ENCODE measurements at regions not wholly inside any gene's neighbourhood (a gene's known extent, or its start where the extent isn't known, plus 50 kb on each side); places are given as distances from the start of the nearest gene placed in this dataset.

- H3K4me1 ChIP-seq (ENCODE audit: control insufficient read depth, insufficient read depth, low read depth, low read length): no peaks in the 10 kb centered on the region
- H3K4me3 ChIP-seq (ENCODE audit: insufficient read depth in 1 of 2, low read depth in 1 of 2, low read length in 2 of 2): no peak overlapping the region
- H3K4ac ChIP-seq (ENCODE audit: low read depth in 1 of 2, low read length in 2 of 2): no peak overlapping the region
- H3K79me1 ChIP-seq (replicated peaks; ENCODE audit: low read length, poor library complexity, severe bottlenecking): no peaks in the 10 kb centered on the region
- H3K27ac ChIP-seq (ENCODE audit: low read length, poor library complexity, severe bottlenecking): no peak overlapping the region
- H3K23ac ChIP-seq (ENCODE audit: low read length in 2 of 2): no peak overlapping the region
- no peaks in the 10 kb centered on the region for H3K27me3 ChIP-seq (ENCODE audit: control insufficient read depth in 1 of 2, insufficient read depth in 1 of 2, low read length in 2 of 2)
- H2BK12ac ChIP-seq (ENCODE audit: low read length in 2 of 2): no peak overlapping the region
- H3K14ac ChIP-seq (ENCODE audit: low read length in 2 of 2): no peak overlapping the region
- H2BK120ac ChIP-seq (ENCODE audit: low read depth, low read length): no peak overlapping the region
- no peaks in the 10 kb centered on the region for H3K9me3 ChIP-seq (ENCODE audit: control insufficient read depth, low read length)
- H4K91ac ChIP-seq (ENCODE audit: low read length): no peak overlapping the region
- no peak overlapping the region for H2BK5ac ChIP-seq (ENCODE audit: low read depth, low read length, poor library complexity, severe bottlenecking)
- H3K9ac ChIP-seq (ENCODE audit: low read length): no peak overlapping the region
- no peak overlapping the region for H2BK15ac ChIP-seq (ENCODE audit: low read depth, poor library complexity, severe bottlenecking)
- DNase-seq: no peak
- H2AFZ ChIP-seq (ENCODE audit: low read depth, low read length): no peak overlapping the region
- WGBS: 67% methylated on average over 1 of the region's 2 CpGs
- no peak overlapping the region for H3K4me2 ChIP-seq (ENCODE audit: low read length, poor library complexity, severe bottlenecking)
- H3K36me3 ChIP-seq (ENCODE audit: control insufficient read depth in 1 of 2, insufficient read depth in 2 of 2, low read depth in 1 of 2, low read length in 2 of 2): no peaks in the 10 kb centered on the region
- no peak overlapping the region for H4K8ac ChIP-seq (ENCODE audit: low read length)
- H2AK5ac ChIP-seq (ENCODE audit: low read length, severe bottlenecking): no peak overlapping the region
- H3K18ac ChIP-seq (ENCODE audit: low read depth in 1 of 2, low read length in 2 of 2): no peak overlapping the region
These were observed 354.1 kb upstream of the C1orf87 start for GRCh38 chr1:60427701-60428100.

- H2BK12ac ChIP-seq (ENCODE audit: low read length in 2 of 2): no peak overlapping the region
- WGBS: 67% methylated on average over 4 of the region's 4 CpGs
- H2AK5ac ChIP-seq (ENCODE audit: low read length, severe bottlenecking): no peak overlapping the region
- no peaks in the 10 kb centered on the region for H3K27me3 ChIP-seq (ENCODE audit: control insufficient read depth in 1 of 2, insufficient read depth in 1 of 2, low read length in 2 of 2)
- H3K4me3 ChIP-seq (ENCODE audit: insufficient read depth in 1 of 2, low read depth in 1 of 2, low read length in 2 of 2): no peak overlapping the region
- H3K4me1 ChIP-seq (ENCODE audit: control insufficient read depth, insufficient read depth, low read depth, low read length): no peaks in the 10 kb centered on the region
- no peak for DNase-seq
- H2BK120ac ChIP-seq (ENCODE audit: low read depth, low read length): no peak overlapping the region
- no peak overlapping the region for H4K91ac ChIP-seq (ENCODE audit: low read length)
- no peak overlapping the region for H3K23ac ChIP-seq (ENCODE audit: low read length in 2 of 2)
- no peak overlapping the region for H3K4ac ChIP-seq (ENCODE audit: low read depth in 1 of 2, low read length in 2 of 2)
- no peak overlapping the region for H3K9ac ChIP-seq (ENCODE audit: low read length)
- H2AFZ ChIP-seq (ENCODE audit: low read depth, low read length): no peak overlapping the region
- no peak overlapping the region for H3K18ac ChIP-seq (ENCODE audit: low read depth in 1 of 2, low read length in 2 of 2)
- H2BK5ac ChIP-seq (ENCODE audit: low read depth, low read length, poor library complexity, severe bottlenecking): no peak overlapping the region
- no peak overlapping the region for H3K27ac ChIP-seq (ENCODE audit: low read length, poor library complexity, severe bottlenecking)
- no peak overlapping the region for H3K4me2 ChIP-seq (ENCODE audit: low read length, poor library complexity, severe bottlenecking)
- no peaks in the 10 kb centered on the region for H3K9me3 ChIP-seq (ENCODE audit: control insufficient read depth, low read length)
- no peak overlapping the region for H3K14ac ChIP-seq (ENCODE audit: low read length in 2 of 2)
- no peaks in the 10 kb centered on the region for H3K36me3 ChIP-seq (ENCODE audit: control insufficient read depth in 1 of 2, insufficient read depth in 2 of 2, low read depth in 1 of 2, low read length in 2 of 2)
- no peak overlapping the region for H4K8ac ChIP-seq (ENCODE audit: low read length)
- no peaks in the 10 kb centered on the region for H3K79me1 ChIP-seq (replicated peaks; ENCODE audit: low read length, poor library complexity, severe bottlenecking)
- H2BK15ac ChIP-seq (ENCODE audit: low read depth, poor library complexity, severe bottlenecking): no peak overlapping the region
These were observed 353.6 kb upstream of the C1orf87 start for GRCh38 chr1:60427194-60427593.

- Histone ChIP-seq H3K18ac (ENCODE audit: low read depth in 1 of 2, low read length in 2 of 2) (no peak overlapping the region), H2AK5ac (ENCODE audit: low read length, severe bottlenecking) (no peak overlapping the region), H4K91ac (ENCODE audit: low read length) (no peak overlapping the region), H2BK120ac (ENCODE audit: low read depth, low read length) (no peak overlapping the region), H3K9ac (ENCODE audit: low read length) (no peak overlapping the region), H3K4ac (ENCODE audit: low read depth in 1 of 2, low read length in 2 of 2) (no peak overlapping the region), H3K9me3 (ENCODE audit: control insufficient read depth, low read length) (no peaks in the 10 kb centered on the region), H2BK5ac (ENCODE audit: low read depth, low read length, poor library complexity, severe bottlenecking) (no peak overlapping the region), H4K8ac (ENCODE audit: low read length) (no peak overlapping the region), H3K23ac (ENCODE audit: low read length in 2 of 2) (no peak overlapping the region), H3K27me3 (ENCODE audit: control insufficient read depth in 1 of 2, insufficient read depth in 1 of 2, low read length in 2 of 2) (no peaks in the 10 kb centered on the region), H3K27ac (ENCODE audit: low read length, poor library complexity, severe bottlenecking) (no peak overlapping the region), H3K4me3 (ENCODE audit: insufficient read depth in 1 of 2, low read depth in 1 of 2, low read length in 2 of 2) (no peak overlapping the region), H2BK15ac (ENCODE audit: low read depth, poor library complexity, severe bottlenecking) (no peak overlapping the region), H2AFZ (ENCODE audit: low read depth, low read length) (no peak overlapping the region), H3K4me2 (ENCODE audit: low read length, poor library complexity, severe bottlenecking) (no peak overlapping the region), H3K4me1 (ENCODE audit: control insufficient read depth, insufficient read depth, low read depth, low read length) (no peaks in the 10 kb centered on the region), H3K79me1 (replicated peaks; ENCODE audit: low read length, poor library complexity, severe bottlenecking) (no peaks in the 10 kb centered on the region), H3K14ac (ENCODE audit: low read length in 2 of 2) (no peak overlapping the region), H2BK12ac (ENCODE audit: low read length in 2 of 2) (no peak overlapping the region), H3K36me3 (ENCODE audit: control insufficient read depth in 1 of 2, insufficient read depth in 2 of 2, low read depth in 1 of 2, low read length in 2 of 2) (no peaks in the 10 kb centered on the region)
- no peak for DNase-seq
- no CpG with 5 or more reads among the region's 1 CpG for WGBS
These were observed 352.0 kb upstream of the C1orf87 start for GRCh38 chr1:60425528-60425927.

GRCh38 chr1:60423146-60423780 lies 349.7 kb upstream of the C1orf87 start:
- Histone ChIP-seq H4K91ac (ENCODE audit: low read length) (no peak overlapping the region), H3K4ac (ENCODE audit: low read depth in 1 of 2, low read length in 2 of 2) (no peak overlapping the region), H2BK5ac (ENCODE audit: low read depth, low read length, poor library complexity, severe bottlenecking) (no peak overlapping the region), H3K27me3 (ENCODE audit: control insufficient read depth in 1 of 2, insufficient read depth in 1 of 2, low read length in 2 of 2) (no peaks in the 10 kb centered on the region), H3K4me2 (ENCODE audit: low read length, poor library complexity, severe bottlenecking) (no peak overlapping the region), H3K4me3 (ENCODE audit: insufficient read depth in 1 of 2, low read depth in 1 of 2, low read length in 2 of 2) (no peak overlapping the region), H3K27ac (ENCODE audit: low read length, poor library complexity, severe bottlenecking) (no peak overlapping the region), H3K9me3 (ENCODE audit: control insufficient read depth, low read length) (no peaks in the 10 kb centered on the region), H3K9ac (ENCODE audit: low read length) (no peak overlapping the region), H3K18ac (ENCODE audit: low read depth in 1 of 2, low read length in 2 of 2) (no peak overlapping the region), H2BK12ac (ENCODE audit: low read length in 2 of 2) (no peak overlapping the region), H3K4me1 (ENCODE audit: control insufficient read depth, insufficient read depth, low read depth, low read length) (no peaks in the 10 kb centered on the region), H4K8ac (ENCODE audit: low read length) (no peak overlapping the region), H3K23ac (ENCODE audit: low read length in 2 of 2) (no peak overlapping the region), H3K79me1 (replicated peaks; ENCODE audit: low read length, poor library complexity, severe bottlenecking) (no peaks in the 10 kb centered on the region), H2AFZ (ENCODE audit: low read depth, low read length) (no peak overlapping the region), H3K36me3 (ENCODE audit: control insufficient read depth in 1 of 2, insufficient read depth in 2 of 2, low read depth in 1 of 2, low read length in 2 of 2) (no peaks in the 10 kb centered on the region), H3K14ac (ENCODE audit: low read length in 2 of 2) (no peak overlapping the region), H2BK120ac (ENCODE audit: low read depth, low read length) (no peak overlapping the region), H2BK15ac (ENCODE audit: low read depth, poor library complexity, severe bottlenecking) (no peak overlapping the region), H2AK5ac (ENCODE audit: low read length, severe bottlenecking) (no peak overlapping the region)
- no peak for DNase-seq
- 73% methylated on average over 4 of the region's 5 CpGs for WGBS
